ENCODE measurements at regions not wholly inside any gene's neighbourhood (a gene's known extent, or its start where the extent isn't known, plus 50 kb on each side); places are given as distances from the start of the nearest gene placed in this dataset.

- Mint-ChIP-seq H3K9me3 (no peaks in the 10 kb centered on the region), H3K27ac (no peak overlapping the region), H3K4me1 (ENCODE audit: low read depth) (no peaks in the 10 kb centered on the region), H3K36me3 (ENCODE audit: low read depth) (no peaks in the 10 kb centered on the region), H3K27me3 (ENCODE audit: insufficient read depth) (peaks cover 7% of the 10 kb centered on the region), H3K4me3 (no peak overlapping the region)
- no peak for DNase-seq (ENCODE audit: low spot score)
- intact Hi-C loops (cut with micrococcal nuclease) = no loop called here
These were observed 181.5 kb upstream of the TCF21 start for GRCh38 chr6:133707456-133707855.

- DNase-seq (ENCODE audit: low spot score) = no peak
- Mint-ChIP-seq H3K9me3 (no peaks in the 10 kb centered on the region), H3K4me3 (no peak overlapping the region), H3K27me3 (ENCODE audit: insufficient read depth) (peaks cover 3% of the 10 kb centered on the region), H3K36me3 (ENCODE audit: low read depth) (no peaks in the 10 kb centered on the region), H3K27ac (no peak overlapping the region), H3K4me1 (ENCODE audit: low read depth) (no peaks in the 10 kb centered on the region)
- intact Hi-C loops (cut with micrococcal nuclease) = no loop called here
These were observed 178.1 kb upstream of the TCF21 start for GRCh38 chr6:133710826-133711225.

DNA sequence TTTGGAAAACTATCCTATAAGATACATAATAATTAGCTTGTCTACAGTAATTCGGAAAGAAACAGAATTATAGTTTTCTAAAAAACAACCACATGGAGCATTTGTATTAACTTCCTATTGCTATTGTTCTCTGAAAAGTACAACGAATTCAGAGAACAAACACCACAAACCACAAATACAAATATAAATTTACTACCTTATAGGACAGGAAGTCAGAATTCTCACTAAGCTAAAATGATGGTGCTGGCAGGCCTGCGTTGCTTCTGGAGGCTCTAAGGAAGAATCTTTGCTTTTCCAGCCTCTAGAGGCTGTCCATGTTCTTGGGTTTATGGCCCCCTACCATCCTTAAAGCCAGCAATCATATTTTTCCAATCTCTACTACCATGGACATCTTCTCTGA lies 173.6 kb upstream of the TCF21 start:
- H3K36me3 Mint-ChIP-seq (ENCODE audit: low read depth) = no peaks in the 10 kb centered on the region
- peaks cover 7% of the 10 kb centered on the region for H3K27me3 Mint-ChIP-seq (ENCODE audit: insufficient read depth)
- intact Hi-C loops (cut with micrococcal nuclease) = no loop called here
- H3K27ac Mint-ChIP-seq = no peak overlapping the region
- no peaks in the 10 kb centered on the region for H3K4me1 Mint-ChIP-seq (ENCODE audit: low read depth)
- H3K9me3 Mint-ChIP-seq = no peaks in the 10 kb centered on the region
- no peak for DNase-seq (ENCODE audit: low spot score)
- H3K4me3 Mint-ChIP-seq = no peak overlapping the region

GRCh38 chr6:133724726-133725125 lies 164.2 kb upstream of the TCF21 start:
- intact Hi-C loops (cut with micrococcal nuclease) = no loop called here
- Mint-ChIP-seq H3K4me3 (no peak overlapping the region), H3K9me3 (peaks cover 4% of the 10 kb centered on the region), H3K4me1 (ENCODE audit: low read depth) (no peaks in the 10 kb centered on the region), H3K27ac (no peak overlapping the region), H3K27me3 (ENCODE audit: insufficient read depth) (peaks cover 2% of the 10 kb centered on the region), H3K36me3 (ENCODE audit: low read depth) (no peaks in the 10 kb centered on the region)
- no peak for DNase-seq (ENCODE audit: low spot score)

- Mint-ChIP-seq H3K27ac (no peak overlapping the region), H3K27me3 (ENCODE audit: insufficient read depth) (no peaks in the 10 kb centered on the region), H3K4me1 (ENCODE audit: low read depth) (no peaks in the 10 kb centered on the region), H3K4me3 (no peak overlapping the region), H3K36me3 (ENCODE audit: low read depth) (no peaks in the 10 kb centered on the region), H3K9me3 (peaks cover 4% of the 10 kb centered on the region)
- DNase-seq (ENCODE audit: low spot score) = no peak
- intact Hi-C loops (cut with micrococcal nuclease) = no loop called here
These were observed 162.7 kb upstream of the TCF21 start for GRCh38 chr6:133726188-133726587.

DNA sequence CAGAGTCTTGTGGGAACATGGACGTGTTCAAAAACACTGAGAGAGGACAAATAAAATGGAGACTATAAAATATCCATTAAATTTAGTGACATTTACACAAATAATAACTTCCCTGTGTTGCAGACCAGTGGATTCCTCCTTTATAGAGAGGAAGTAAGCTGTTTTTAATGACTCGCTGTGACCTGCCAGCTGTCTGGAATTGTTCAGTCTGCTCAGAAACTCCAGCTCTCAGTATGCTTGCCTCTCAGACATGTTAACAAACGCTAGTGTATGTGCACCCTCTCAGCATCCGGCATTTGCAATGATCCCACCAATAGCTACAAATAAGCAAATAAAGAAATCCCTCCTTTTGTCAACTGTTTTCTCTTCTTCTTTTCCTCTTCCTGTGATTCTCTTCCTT lies 158.0 kb upstream of the TCF21 start:
- H3K4me1 Mint-ChIP-seq (ENCODE audit: low read depth) = no peaks in the 10 kb centered on the region
- no peaks in the 10 kb centered on the region for H3K36me3 Mint-ChIP-seq (ENCODE audit: low read depth)
- H3K4me3 Mint-ChIP-seq = no peak overlapping the region
- DNase-seq (ENCODE audit: low spot score) = no peak
- intact Hi-C loops (cut with micrococcal nuclease) = no loop called here
- peaks cover 4% of the 10 kb centered on the region for H3K9me3 Mint-ChIP-seq
- no peaks in the 10 kb centered on the region for H3K27me3 Mint-ChIP-seq (ENCODE audit: insufficient read depth)
- no peak overlapping the region for H3K27ac Mint-ChIP-seq

DNA sequence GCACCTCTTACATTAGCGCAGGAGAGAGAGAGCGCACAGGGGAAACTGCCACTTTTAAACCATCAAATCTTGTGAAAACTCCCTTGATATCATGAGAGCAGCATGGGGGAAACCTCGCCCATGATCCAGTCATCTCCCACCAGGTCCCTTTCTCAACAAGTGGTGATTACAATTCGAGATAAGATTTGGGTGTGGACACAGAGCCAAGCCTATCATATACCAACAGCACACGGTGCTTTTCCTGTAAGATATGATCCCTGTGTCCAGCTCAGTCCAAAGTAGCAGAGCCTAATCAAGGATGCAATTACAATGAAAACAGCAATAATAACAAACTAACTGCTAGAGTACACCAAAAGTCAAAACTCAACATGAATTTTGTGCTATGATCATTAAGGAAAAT lies 148.7 kb upstream of the TCF21 start:
- no peak overlapping the region for H3K27ac Mint-ChIP-seq
- no peak for DNase-seq (ENCODE audit: low spot score)
- H3K4me3 Mint-ChIP-seq = no peak overlapping the region
- H3K36me3 Mint-ChIP-seq (ENCODE audit: low read depth) = no peaks in the 10 kb centered on the region
- H3K9me3 Mint-ChIP-seq = no peaks in the 10 kb centered on the region
- no peaks in the 10 kb centered on the region for H3K27me3 Mint-ChIP-seq (ENCODE audit: insufficient read depth)
- intact Hi-C loops (cut with micrococcal nuclease) = no loop called here
- H3K4me1 Mint-ChIP-seq (ENCODE audit: low read depth) = no peaks in the 10 kb centered on the region

- H3K4me1 Mint-ChIP-seq (ENCODE audit: low read depth) = no peaks in the 10 kb centered on the region
These were observed 148.1 kb upstream of the TCF21 start for GRCh38 chr6:133740816-133741215.

DNA sequence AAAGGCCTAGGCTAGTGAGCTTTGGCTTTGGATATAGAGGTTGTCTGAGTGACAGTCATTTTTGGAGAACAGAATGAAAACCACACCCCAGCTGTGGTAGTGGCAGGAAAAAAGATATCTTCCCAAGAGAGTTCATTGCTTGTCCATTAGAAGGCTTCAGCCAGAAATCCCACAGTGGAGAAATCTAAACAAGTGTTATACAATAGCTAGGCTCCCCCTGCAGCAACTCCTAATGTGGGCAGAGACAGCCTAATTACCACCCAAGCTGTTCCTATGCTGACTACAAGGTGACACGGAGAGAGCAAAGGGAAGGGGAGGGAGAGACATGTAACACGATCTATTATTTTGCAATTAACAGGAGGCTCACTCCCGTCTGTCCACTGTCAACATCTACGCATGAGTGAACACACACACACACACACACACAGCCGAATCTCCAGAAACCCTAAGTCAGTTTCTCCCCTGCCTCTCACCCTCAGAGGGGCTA lies 147.5 kb upstream of the TCF21 start:
- DNase-seq (ENCODE audit: low spot score) = no peak
- no peaks in the 10 kb centered on the region for H3K27me3 Mint-ChIP-seq (ENCODE audit: insufficient read depth)
- intact Hi-C loops (cut with micrococcal nuclease) = no loop called here
- no peaks in the 10 kb centered on the region for H3K9me3 Mint-ChIP-seq
- H3K4me3 Mint-ChIP-seq = no peak overlapping the region
- H3K27ac Mint-ChIP-seq = no peak overlapping the region
- H3K36me3 Mint-ChIP-seq (ENCODE audit: low read depth) = no peaks in the 10 kb centered on the region
- H3K4me1 Mint-ChIP-seq (ENCODE audit: low read depth) = no peaks in the 10 kb centered on the region

More at GRCh38 chr6:133740816-133741215, 148.1 kb upstream of the TCF21 start:
- DNase-seq (ENCODE audit: low spot score) = no peak
- H3K36me3 Mint-ChIP-seq (ENCODE audit: low read depth) = no peaks in the 10 kb centered on the region
- H3K9me3 Mint-ChIP-seq = no peaks in the 10 kb centered on the region
- no peak overlapping the region for H3K27ac Mint-ChIP-seq
- no peaks in the 10 kb centered on the region for H3K27me3 Mint-ChIP-seq (ENCODE audit: insufficient read depth)
- intact Hi-C loops (cut with micrococcal nuclease) = no loop called here
- no peak overlapping the region for H3K4me3 Mint-ChIP-seq

DNA sequence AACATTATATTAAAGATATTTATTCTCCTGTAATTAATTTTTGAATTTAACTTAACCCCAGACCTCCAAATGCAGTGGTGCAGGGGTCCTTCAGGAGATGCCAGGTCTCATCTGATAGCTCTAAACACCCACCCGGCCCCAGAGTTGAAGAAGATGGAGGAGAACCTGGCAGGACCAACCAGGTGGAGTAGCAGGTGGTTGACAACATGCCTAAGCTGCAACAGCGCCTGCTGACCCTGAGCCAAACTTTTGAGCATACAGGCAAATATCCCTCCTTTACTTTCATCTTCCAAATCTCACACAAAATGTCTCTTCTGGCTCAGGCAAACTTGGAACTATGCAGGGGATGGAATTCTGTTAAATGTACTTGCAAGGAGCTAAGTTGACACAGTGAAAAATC lies 145.3 kb upstream of the TCF21 start:
- intact Hi-C loops (cut with micrococcal nuclease) = no loop called here
- H3K9me3 Mint-ChIP-seq = no peaks in the 10 kb centered on the region
- H3K4me3 Mint-ChIP-seq = no peak overlapping the region
- no peaks in the 10 kb centered on the region for H3K4me1 Mint-ChIP-seq (ENCODE audit: low read depth)
- H3K27ac Mint-ChIP-seq = no peak overlapping the region
- no peak for DNase-seq (ENCODE audit: low spot score)
- H3K36me3 Mint-ChIP-seq (ENCODE audit: low read depth) = no peaks in the 10 kb centered on the region
- no peaks in the 10 kb centered on the region for H3K27me3 Mint-ChIP-seq (ENCODE audit: insufficient read depth)

- H3K4me1 Mint-ChIP-seq (ENCODE audit: low read depth) = no peaks in the 10 kb centered on the region
- H3K36me3 Mint-ChIP-seq (ENCODE audit: low read depth) = no peaks in the 10 kb centered on the region
- no peak overlapping the region for H3K4me3 Mint-ChIP-seq
- intact Hi-C loops (cut with micrococcal nuclease) = no loop called here
- peaks cover 3% of the 10 kb centered on the region for H3K27me3 Mint-ChIP-seq (ENCODE audit: insufficient read depth)
- H3K9me3 Mint-ChIP-seq = no peaks in the 10 kb centered on the region
- DNase-seq (ENCODE audit: low spot score) = no peak
- H3K27ac Mint-ChIP-seq = no peak overlapping the region
These were observed 142.5 kb upstream of the TCF21 start for GRCh38 chr6:133746417-133746770.

DNA sequence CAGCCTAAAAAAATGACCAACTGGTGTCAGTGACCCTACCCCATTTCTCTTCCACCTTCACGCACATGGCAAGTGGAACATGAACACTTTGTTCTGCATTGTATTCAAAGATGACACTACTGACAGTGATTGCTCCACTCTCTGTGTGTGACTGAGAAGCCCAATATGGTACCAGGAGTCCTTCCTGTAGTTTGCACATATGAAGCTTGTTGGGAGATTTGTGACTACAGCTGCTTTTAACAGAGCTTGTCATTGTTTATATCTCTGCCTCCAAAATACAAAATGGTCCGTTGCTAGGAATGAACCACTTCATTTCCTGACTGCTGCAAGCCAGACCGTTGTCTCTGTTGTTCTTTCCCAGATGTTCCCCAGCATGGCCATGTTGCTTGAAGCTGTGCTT lies 140.3 kb upstream of the TCF21 start:
- H3K27me3 Mint-ChIP-seq (ENCODE audit: insufficient read depth) = peaks cover 5% of the 10 kb centered on the region
- H3K36me3 Mint-ChIP-seq (ENCODE audit: low read depth) = no peaks in the 10 kb centered on the region
- no peaks in the 10 kb centered on the region for H3K9me3 Mint-ChIP-seq
- no peaks in the 10 kb centered on the region for H3K4me1 Mint-ChIP-seq (ENCODE audit: low read depth)
- H3K4me3 Mint-ChIP-seq = no peak overlapping the region
- DNase-seq (ENCODE audit: low spot score) = no peak
- no peak overlapping the region for H3K27ac Mint-ChIP-seq
- intact Hi-C loops (cut with micrococcal nuclease) = no loop called here

DNA sequence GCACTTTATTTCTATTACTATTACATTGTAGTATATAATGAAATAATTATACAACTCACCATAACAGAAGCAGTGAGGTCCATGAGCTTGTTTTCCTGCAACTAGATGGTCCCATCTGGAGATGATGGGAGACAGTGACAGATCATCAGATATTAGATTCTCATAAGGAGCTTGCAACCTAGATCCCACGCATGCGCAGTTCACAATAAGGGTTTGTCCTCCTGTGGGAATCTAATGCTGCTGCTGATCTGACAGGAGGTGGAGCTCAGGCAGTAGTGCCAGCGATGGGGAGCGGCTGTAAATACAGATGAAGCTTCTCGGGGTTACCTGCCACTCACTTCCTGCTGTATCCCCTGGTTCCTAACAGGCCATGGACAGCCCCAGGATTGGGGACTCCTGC lies 139.5 kb upstream of the TCF21 start:
- no peak for DNase-seq (ENCODE audit: low spot score)
- no peaks in the 10 kb centered on the region for H3K9me3 Mint-ChIP-seq
- no peak overlapping the region for H3K4me3 Mint-ChIP-seq
- no peaks in the 10 kb centered on the region for H3K36me3 Mint-ChIP-seq (ENCODE audit: low read depth)
- H3K27me3 Mint-ChIP-seq (ENCODE audit: insufficient read depth) = peaks cover 5% of the 10 kb centered on the region
- no peaks in the 10 kb centered on the region for H3K4me1 Mint-ChIP-seq (ENCODE audit: low read depth)
- intact Hi-C loops (cut with micrococcal nuclease) = no loop called here
- no peak overlapping the region for H3K27ac Mint-ChIP-seq

DNA sequence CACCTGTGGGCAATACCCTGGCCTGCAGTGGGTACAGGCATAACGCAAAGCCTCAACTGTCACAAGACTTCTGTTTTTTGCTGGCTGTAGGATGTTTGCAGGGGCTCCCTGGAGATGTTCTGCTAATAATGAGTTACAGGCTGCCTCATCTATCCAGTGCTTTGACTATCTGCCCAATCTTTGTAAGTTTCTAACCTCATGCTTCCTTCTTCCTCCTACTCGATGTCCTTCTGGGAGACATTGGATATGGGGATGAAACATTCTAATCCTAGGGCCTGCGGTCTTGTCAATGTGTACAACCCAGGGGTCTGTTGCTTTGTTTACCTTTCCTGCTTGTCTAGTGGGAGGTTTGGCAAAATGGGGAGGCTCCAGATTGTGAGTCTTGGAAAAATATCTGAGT lies 136.8 kb upstream of the TCF21 start:
- H3K27me3 Mint-ChIP-seq (ENCODE audit: insufficient read depth) = peaks cover 5% of the 10 kb centered on the region
- no peaks in the 10 kb centered on the region for H3K4me1 Mint-ChIP-seq (ENCODE audit: low read depth)
- no peak overlapping the region for H3K4me3 Mint-ChIP-seq
- no peaks in the 10 kb centered on the region for H3K36me3 Mint-ChIP-seq (ENCODE audit: low read depth)
- no peak for DNase-seq (ENCODE audit: low spot score)
- H3K9me3 Mint-ChIP-seq = no peaks in the 10 kb centered on the region
- intact Hi-C loops (cut with micrococcal nuclease) = no loop called here
- no peak overlapping the region for H3K27ac Mint-ChIP-seq

Data from activated T-helper 1 cell treated with anti-CD3 and anti-CD28 coated beads, Interleukin-12 subunit alpha, Interleukin-12 subunit beta, Interleukin-2, Interleukin-4 antibody, amounts not matched to agents 30 ng/mL and 10 ng/mL and 1 ng/mL, durations not matched to agents 14 hours and 24 hours and 36 hours (primary cell).